PC-3 (cell line): ENCODE measurements at regions not wholly inside any gene's neighbourhood (a gene's known extent, or its start where the extent isn't known, plus 50 kb on each side); places are given as distances from the start of the nearest gene placed in this dataset.

ENCODE experiments used
- EZH2 ChIP-seq: fragments of 300-600 bp; sonication (generic); IDR thresholded peaks from one replicate; pipeline ENCODE4 v1.6.1; 2017; ENCODE audit warnings: antibody characterized with exemption, mild to moderate bottlenecking, low read length; ENCODE audit not compliant: unreplicated experiment
- TF ChIP-seq, protein P1 (sequence below): fragments of 300-600 bp; sonication (generic); conservative IDR thresholded peaks from 2 replicates; pipeline ENCODE4 v1.5.1; 2017; ENCODE audit warnings: antibody characterized with exemption, low read depth, mild to moderate bottlenecking, low read length

DNA sequence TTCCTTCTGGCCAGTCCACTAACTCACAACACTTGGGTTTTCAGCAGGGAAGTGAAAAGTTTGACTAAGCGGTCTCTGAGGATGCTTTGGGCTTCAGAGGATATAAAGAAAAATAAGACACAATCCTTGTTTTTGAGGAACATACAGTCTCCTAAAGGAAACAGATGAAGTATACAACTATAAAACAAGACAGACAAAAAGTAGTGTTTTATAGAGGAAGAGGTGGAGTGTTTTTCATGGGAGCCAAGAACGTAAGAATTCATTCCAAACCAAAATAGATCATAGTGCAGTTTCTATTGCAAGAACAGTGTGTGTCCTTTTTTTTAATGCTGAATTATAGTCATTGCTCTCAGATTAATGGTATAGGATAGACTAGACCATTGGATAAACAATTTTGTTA, 586.9 kb upstream of the BRINP1 start:
- TF ChIP-seq, protein P1, sequence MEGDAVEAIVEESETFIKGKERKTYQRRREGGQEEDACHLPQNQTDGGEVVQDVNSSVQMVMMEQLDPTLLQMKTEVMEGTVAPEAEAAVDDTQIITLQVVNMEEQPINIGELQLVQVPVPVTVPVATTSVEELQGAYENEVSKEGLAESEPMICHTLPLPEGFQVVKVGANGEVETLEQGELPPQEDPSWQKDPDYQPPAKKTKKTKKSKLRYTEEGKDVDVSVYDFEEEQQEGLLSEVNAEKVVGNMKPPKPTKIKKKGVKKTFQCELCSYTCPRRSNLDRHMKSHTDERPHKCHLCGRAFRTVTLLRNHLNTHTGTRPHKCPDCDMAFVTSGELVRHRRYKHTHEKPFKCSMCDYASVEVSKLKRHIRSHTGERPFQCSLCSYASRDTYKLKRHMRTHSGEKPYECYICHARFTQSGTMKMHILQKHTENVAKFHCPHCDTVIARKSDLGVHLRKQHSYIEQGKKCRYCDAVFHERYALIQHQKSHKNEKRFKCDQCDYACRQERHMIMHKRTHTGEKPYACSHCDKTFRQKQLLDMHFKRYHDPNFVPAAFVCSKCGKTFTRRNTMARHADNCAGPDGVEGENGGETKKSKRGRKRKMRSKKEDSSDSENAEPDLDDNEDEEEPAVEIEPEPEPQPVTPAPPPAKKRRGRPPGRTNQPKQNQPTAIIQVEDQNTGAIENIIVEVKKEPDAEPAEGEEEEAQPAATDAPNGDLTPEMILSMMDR, result no peak
- no peak for TF ChIP-seq EZH2
